ENCODE measurements at regions not wholly inside any gene's neighbourhood (a gene's known extent, or its start where the extent isn't known, plus 50 kb on each side); places are given as distances from the start of the nearest gene placed in this dataset.
"Not testable (repeated sequence)": the region's sequence is repeated elsewhere in the genome, so short reads cannot be mapped to it uniquely, and the experiment has no call there.

DNA sequence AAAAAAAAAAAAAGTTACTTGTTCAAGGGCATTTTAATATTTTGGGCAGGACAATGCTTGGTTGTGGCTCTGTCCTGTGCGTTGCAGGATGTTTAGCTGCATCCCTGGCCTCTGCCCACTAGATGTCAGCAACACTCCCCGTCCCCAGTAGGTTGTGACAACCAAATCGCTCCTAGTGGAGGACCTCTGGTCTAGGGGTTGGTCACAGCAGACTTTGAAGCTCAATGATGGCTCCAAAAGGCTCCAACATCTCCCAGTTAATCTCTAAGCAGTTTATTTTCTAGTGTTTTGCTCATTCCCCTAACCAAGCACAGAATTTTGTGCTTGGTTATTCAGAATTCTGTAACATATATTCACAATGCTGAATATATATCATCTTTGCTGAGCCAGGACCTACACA, 67.0 kb downstream of the CHRNA1 start:
- peak; percentile 4 for DNase-seq

DNA sequence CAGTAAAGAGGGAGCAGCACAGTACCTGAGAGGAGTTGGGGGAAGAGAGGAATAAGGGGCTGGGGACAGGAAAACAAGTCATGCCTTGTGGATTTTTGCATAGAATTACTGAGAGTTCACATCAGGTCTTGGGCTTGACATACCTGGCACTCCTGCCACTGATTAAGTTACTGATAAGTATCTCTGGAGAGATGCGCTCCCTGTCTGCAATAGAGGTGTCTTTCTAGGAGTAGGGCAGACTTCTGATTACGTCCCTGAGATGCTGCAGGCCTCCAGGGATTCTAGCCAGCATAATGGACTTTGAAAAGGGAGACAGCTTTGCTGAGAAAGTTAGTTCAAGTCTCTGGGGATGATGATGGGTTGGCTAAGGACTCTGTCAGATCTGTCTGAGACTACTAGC, 69.4 kb downstream of the CHRNA1 start:
- DNase-seq = no peak

DNA sequence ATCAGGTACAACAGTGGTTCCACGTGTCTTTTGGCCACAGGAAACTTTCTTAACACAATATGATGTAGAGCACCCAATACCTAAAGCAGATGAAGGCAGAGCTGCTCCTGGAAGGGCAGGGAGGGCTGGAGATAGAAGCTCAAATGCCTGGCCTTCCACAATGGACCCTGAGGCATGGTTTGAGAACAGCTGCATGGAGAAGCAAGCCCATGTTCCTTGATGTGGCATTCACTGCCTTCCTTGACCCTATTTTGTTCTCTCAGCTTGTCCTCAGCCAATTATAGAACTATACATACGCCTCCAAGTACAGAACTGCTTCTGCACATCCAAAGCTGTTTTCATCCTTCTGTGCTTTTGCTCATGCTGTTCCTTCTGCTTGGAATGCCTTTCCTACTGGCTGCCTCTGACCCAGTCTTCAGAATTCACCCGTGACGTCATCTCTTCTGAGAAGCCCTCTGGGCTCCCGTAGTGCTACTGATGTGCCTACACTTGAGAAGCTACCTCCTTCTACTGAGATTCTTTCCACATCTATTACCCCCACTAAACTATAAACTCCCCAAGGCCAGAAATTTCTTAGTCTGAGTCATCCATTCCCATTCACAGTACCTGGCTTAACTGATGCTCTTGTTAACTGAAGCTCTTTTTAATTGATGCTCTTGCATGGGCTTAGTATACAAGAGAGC, 69.9 kb downstream of the CHRNA1 start:
- no peak for DNase-seq

DNA sequence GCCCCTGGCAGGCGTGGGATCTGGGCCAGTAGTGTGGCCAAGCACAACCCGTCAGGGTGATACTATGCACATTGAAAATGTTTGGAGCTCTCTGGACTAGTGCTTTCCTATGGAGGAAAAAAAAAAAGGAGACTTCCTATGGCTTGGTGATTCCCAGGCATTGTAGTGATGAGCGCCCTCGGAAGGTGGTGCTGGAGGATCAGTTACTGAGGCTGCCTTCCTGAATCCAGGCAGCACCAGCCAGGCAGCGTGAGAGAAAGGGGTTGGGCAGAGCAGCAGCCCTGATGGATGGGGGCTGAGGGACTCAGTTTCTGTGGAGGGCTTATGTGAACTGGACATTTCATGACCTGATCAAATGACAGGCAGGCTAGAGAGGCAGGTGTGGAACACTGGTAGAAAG, 70.9 kb downstream of the CHRNA1 start:
- no peak for DNase-seq

DNA sequence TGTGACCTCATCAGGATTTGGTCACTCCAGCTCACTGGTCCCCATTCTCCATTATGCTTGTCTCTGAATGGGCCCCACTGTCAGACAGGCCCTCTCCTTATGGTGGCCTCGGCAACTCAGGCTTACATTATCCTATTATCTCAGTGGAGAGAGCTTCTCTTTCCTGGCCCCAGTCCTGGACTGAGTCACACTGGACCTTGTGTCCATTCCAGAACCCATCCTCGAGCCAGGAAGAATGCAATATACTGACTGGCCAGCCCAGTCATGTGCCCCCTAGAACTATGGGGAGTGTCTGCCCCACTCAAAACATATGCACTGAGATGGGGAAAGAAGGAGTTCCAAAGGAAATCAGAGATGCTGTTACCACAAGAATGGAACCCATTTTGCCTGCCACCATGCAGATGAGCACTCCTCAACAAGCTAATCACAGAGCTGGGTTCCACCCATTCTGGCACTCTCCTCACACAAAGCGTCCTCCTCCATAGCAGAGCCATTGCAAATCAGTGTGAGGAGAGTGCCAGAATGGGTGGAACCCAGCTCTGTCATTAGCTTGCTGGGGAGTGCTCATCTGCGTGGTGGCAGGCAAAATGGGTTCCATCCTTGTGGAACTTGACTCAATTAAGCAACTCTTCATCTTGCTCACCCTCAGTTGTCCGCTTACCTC, 71.9 kb downstream of the CHRNA1 start:
- DNase-seq = no peak

DNA sequence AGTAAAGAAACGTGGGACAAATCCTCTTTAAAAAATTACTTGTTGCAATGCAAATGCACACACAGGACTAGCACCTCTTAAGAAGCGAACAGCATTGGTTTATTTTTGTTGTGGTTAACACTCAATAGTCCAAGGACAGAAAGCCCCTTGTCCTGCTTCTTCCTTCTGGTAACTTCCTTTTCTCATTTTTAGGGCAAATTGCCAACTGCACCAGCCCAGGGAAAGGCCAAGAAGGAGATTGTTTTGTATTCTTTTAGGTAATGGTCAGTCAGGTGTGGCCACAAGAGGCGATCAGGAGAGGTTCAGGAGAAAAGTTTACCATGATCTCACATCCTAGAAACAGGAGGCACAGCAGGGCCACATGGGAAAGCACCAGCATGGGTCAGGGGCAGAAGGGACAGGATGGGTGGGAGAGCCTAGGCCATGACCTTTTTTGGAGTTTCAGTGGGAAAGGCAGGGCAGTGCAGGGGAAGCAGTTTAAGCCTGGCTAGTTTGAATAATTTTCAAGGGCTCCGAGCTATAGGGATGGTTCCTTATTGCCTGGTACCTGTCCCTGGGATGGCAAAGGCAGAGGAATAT, 73.0 kb downstream of the CHRNA1 start:
- DNase-seq = no peak

DNA sequence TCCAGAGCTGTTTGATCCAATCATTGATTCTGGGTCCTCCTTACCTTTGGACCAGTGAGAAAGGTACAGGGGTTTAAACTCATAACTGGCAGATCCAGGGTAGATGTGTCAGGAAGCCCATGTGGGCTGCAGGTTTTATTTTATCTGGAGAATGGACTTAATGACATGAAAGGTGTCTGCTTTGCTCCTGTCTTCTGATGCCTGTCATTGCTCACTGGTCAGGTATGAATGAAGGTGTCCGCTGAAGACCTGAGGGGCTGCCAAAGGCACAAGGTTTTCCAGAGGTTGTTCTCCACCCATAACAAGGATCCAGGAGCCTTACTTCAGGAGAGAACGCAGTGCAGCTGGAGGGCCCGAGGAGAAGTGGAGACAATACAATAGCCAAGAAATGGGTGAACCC, 74.2 kb downstream of the CHRNA1 start:
- DNase-seq = no peak

DNA sequence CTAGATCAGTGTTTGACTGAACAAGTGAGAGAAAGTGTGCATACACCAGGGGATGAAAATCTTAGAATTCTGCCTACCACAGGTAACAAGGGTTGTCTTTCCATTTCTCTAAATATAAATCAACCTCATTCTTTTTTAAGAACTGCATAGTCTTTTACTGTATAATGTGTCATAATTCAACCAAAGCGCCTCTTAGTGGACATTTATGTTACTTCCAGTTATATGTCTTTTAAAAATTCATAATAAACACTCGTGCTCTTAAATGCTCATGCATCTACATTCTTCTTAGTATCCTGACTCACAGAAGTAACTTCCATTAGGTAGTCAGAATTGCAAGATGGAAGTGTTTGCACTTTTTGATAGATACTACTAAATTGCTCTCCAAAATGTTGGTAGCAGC, 76.2 kb downstream of the CHRNA1 start:
- DNase-seq = peak; percentile 2

DNA sequence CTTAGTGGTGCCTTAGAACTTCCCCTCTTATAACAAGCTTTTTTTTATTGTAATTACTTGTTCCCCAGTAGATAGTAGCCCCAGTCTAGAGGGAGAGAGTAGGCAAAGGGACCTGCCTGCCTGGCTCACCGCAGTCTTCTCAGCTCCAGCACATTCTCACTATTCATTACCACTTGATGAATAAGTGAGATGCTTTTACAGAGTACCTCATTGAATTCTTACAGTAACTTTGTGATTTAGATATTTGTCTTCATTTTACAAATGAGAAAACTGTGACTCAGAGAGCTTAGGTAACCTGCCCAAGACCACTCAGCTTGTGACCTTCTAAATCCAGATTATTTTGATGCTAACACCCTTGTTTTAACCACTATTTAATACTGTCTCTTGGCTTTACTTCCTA, 77.8 kb downstream of the CHRNA1 start:
- DNase-seq = no peak

DNA sequence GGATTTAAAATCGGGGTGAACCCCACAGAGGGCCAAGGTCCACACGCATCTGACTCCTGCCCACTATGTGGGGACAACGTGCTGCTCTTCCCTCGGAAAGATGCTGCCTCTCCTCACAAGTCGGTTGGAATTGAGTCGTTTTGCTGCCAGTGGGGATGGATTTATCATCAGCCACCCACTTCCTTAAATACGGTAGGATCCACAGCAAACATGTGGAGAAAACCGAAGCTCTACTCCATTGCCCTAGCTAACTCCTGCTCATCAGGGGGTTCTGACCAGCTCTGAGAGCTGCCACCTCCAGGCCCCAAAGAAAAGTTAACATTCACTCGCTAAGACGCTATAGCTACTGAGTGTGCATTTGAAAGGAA, 80.9 kb downstream of the CHRNA1 start:
- DNase-seq = no peak

DNA sequence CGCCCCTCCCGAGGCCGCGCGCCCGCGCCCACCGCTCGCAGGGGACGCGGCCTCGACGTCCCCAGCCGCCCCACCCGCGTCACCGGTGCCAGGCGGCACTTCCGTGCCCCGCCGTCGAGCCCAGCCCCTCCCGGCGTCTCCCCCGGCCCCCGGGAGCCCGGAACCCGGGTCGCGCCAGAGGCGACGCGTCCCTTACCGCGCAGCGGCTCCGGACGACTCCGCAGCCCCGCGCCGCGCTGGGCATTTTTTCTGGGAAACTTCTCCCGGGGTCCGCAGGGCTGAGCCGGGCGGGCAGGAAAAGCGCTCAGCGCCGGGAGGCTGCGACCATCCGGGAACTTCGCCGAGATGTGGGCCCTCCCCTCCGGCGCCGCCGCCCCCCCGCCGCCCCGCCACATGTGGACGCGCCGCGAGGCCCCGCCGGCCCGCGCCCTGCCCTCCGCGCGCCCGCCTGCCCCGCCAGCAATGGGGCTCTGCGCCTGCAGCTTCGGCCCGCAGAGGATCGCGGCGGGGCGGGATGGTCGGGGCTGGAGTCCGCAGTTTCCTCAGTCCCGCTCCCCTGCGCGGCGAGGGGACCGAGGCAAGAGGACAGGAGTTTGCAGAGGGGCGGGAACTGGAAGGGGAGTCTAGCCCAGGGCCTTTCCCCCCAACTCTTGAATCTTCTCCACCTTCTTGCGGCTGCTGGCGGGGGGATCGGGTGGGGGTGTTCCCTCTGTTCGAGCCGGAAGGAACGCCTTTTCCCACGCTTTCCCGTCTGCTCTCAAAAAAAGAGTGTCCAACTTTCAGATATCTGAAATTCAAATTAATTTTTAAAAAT, 81.5 kb downstream of the CHRNA1 start:
- no peak for DNase-seq

DNA sequence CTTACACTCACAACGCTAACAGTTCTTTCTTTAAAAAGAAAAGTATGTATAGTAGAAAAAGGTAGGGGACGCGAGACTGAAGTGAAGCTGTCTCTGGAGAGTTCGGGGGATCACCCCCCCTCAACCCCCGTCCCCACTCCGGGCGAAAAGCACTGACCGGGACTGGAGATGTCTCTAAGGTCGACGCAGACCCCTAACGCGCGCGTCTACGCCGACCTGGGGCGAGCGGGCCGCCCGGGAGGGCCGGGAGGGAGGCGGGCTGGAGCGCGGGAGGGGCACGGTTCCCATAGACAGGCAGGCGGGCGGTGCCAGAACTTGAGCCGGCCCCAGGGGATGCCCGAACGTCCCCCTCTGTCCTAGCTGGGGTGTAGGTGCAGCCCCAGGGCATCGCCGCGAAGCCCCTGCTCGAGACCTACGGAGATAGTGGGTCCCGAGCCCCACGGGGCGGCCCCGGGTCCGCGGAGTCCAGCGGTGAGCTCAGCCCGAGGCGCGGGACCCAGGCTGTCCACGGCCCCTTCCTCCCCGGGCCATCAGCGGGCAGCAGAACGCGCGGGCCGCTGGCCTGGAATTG, 82.2 kb downstream of the CHRNA1 start:
- no peak for DNase-seq

DNA sequence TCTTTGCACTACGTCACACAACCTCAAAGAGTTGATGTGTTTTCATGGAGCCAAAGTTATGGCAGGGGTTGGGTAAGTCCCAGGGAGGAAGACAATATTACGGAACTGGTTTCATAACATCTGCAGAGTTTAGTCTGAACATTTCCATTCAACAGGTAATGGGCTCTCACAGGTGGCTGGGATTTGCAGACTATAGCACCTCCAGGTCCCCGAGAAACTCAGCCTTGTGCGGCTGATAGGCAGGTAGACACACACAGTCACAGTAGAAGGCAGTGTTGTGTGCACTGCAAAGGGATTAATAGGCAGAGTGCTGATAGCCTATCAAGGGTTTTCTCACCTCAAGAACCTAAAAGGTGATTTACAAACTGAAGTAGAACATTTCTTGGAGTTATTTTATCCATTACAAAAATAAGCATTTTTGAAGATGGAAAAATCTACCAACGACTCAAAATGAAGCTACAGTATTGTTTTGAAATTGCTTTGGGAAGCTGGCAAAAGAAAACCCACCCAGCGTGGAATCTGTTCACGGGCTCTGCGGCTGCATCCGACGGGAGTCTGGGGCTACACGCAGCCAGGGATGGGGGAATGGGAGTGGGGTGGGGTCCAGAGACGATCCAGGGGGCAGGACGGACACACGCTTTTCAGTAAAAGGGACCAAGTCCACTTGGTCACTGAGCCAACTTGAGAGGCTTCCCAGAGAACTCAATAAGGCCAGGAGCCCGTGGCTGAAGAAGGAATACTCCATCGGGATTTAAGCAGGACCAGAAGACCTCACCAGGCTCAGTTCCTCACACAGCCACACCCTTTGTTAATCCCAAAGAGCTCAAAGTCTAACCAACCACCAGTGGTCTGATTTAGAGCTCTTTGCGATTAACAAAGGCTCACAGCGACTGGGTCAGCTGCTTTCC, 82.9 kb downstream of the CHRNA1 start:
- DNase-seq = no peak

DNA sequence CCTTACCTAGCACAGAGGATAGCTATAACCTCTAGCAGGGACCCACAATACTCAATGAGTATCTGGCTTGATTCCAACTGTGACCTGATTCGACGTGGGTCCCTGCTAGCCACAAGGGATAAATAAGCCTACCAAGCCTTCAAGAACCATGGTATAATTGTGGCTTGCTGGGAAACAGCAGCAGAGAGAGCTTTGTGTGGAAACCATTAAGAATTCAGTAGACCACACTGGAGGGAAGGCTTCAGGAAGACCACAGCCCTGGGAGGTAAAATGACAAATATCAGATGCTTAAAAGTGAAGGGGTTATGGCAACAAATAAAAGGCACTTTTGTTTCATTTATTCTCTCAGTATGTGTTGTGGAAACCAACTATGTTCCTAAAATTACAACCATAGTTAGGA, 82.6 kb upstream of the WIPF1 start:
- DNase-seq = no peak

DNA sequence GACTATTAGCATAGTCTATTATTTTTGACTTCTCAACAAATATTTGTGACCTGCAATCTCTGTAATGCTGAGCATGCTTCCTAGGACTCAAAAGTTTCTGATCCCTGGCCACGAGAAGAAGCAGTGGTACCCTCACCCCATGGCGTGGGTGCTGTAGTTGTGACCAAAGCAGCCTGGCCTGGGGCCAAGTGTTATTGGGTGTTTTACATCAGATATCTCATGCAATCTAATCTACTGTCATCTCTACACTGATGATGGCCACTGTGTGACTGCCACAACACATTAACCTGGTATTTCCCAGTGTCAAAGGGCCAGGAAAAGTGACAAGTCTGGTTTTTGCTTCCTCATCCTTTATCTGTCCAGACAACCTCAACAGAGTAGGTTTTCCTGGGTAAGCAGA, 80.8 kb upstream of the WIPF1 start:
- no peak for DNase-seq

DNA sequence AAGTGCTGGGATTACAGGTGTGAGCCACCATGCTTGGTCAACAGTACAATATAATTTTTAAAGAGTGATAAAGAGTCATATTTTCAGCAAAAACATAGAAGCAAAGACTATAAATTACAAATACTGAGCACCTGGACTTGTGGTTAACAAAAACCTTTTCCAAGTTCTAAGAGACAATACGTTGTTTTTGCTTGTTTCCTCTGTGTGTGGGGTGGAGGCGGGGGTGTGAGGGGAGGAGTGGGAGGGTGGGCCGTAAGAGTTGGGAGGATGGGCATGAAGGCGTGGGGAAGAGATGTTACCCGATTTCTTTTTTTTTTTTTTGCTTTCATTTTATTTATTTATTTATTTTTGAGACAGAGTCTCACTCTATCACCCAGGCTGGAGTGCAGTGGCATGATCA, 78.0 kb upstream of the WIPF1 start:
- DNase-seq = no peak

DNA sequence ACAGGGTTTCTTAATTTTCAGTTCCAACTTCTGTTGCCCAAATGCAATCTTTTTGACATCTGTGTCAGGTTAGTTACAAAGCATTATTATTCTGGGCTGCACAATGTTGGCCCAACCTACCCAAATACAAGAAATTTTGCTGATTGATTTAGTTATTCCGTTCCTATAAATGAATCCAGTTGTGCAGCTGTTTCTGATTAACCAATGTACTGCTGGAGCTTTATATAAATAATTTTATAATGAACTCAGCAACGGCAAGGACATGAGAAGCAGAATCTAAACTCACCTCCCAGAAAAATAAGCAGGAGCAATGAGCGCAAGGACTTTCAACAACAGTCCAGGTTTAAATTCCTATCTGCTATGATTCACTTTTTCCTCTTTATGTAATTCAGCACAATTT, 76.3 kb upstream of the WIPF1 start:
- no peak for DNase-seq

DNA sequence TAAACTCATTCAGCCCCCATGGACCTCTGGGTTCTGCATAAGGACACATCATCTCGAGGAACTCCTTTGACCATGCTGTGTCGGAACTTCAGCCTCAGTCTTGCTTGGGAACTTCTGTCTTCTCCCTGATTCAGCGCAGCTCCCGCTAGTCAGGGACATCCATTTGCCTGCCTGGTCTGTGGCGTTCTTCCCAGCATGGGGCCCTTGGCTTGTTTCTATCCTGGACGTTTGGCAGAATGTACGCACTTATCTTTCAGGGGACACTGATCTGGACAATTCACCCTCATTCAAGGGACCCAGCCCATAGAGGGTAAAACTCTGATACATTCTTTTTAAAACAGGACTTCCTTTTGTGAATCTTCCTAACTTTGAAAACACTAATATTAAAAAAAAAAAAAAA, 75.8 kb upstream of the WIPF1 start:
- DNase-seq = no peak

DNA sequence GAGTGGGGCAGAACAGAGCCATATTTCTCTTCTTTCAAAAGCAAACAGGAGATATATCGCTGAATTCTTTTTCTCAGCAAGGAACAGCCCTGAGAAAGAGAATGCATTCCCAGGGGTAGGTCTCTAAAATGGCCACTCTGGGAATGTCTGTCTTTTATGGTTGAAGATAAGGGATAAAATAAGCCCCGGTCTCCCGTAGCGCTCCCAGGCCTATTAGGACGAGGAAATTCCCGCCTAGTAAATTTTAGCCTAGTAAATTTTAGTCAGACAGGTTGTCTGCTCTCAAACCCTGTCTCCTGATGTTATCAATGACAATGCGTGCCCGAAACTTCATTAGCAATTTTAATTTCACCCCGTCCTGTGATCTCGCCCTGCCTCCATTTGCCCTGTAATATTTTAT, 73.9 kb upstream of the WIPF1 start:
- not testable (repeated sequence) for DNase-seq

DNA sequence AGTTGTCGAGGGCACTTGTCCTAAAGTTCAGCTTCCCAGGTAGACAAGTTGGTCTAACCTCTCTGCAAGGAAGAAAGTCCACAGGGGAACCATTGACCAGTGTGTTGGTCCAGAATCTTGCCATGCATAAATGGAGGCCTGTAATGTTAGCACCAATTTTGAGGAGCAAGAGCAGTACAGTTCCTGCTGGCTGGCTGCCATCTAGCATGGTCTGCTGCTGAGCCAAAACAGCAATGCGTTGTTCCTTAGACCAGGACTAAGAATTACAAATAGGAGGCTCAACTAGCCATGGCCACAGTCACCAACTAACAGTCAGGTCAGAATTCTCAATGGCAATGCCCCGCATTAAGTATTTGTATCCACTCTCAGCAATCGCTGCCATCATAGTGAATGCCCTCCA, 72.8 kb upstream of the WIPF1 start:
- no peak for DNase-seq

DNA sequence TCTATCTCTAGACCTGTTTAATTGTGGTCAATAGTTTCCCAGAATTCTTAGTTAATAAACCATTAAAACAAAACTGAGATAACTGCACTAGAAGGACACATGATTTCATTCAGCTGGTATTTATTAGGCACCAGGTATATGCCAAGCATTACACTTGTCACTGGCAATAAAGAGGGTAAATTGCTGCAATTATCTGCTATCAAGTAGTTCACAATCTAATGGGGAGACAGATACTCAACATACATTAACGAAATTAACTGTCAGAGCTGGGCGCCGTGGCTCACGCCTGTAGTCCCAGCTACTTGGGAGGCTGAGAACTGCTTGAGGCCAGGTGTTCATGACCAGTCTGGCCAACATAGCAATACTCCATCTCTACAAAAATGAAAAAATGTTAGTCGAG, 71.7 kb upstream of the WIPF1 start:
- DNase-seq = no peak

DNA sequence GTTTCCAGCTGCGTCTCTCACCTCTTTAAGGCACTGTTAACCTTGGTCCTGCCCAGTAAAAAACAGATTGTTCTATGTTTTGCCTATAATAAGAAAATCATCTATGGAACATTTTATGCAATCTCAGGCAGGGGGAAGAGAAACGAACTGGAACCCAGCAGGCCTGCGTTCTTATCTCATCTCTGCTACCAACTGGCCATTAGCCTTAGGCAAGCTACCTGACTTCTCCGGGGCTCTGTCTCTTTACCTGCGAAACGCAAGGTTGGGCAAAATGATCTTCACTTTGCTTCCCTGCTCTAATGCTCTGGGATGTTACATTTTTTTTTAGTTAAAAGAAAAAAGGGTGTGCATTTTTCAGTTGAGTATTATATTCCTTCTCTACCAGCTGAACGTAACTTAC, 70.5 kb upstream of the WIPF1 start:
- DNase-seq = no peak
